Endodermal cell (in vitro differentiated cells): ENCODE measurements at regions not wholly inside any gene's neighbourhood (a gene's known extent, or its start where the extent isn't known, plus 50 kb on each side); places are given as distances from the start of the nearest gene placed in this dataset.

Source experiments
- DNase-seq: peaks from one replicate; pipeline ENCODE4 v3.0.0-alpha.2; 2017
- H3K27ac ChIP-seq: 2 replicates; pipeline ENCODE4 v1.5.1; 2013; ENCODE audit warnings: mild to moderate bottlenecking, low read depth, low read length, moderate library complexity
- H3K27me3 ChIP-seq: 2 replicates; pipeline ENCODE4 v1.6.1; 2013; ENCODE audit warnings: mild to moderate bottlenecking, low read length, moderate library complexity; ENCODE audit not compliant: insufficient read depth, control insufficient read depth, poor library complexity, severe bottlenecking
- H3K36me3 ChIP-seq: 2 replicates; pipeline ENCODE4 v1.7.0; 2013; ENCODE audit warnings: mild to moderate bottlenecking, low read length, moderate library complexity; ENCODE audit not compliant: control insufficient read depth, insufficient read depth
- H3K4me1 ChIP-seq: one replicate; pipeline ENCODE4 v1.7.0; 2013; ENCODE audit warnings: low read length; ENCODE audit not compliant: control insufficient read depth, insufficient read depth
- H3K4me3 ChIP-seq: 2 replicates; pipeline ENCODE4 v1.5.1; 2013; ENCODE audit warnings: mild to moderate bottlenecking, low read length, moderate library complexity
- H3K9ac ChIP-seq: 2 replicates; pipeline ENCODE4 v1.6.1; 2013; ENCODE audit warnings: mild to moderate bottlenecking, low read length, moderate library complexity; ENCODE audit not compliant: poor library complexity, severe bottlenecking; ENCODE audit errors: extremely low read depth
- H3K9me3 ChIP-seq: 2 replicates; pipeline ENCODE4 v1.6.1; 2013; ENCODE audit warnings: mild to moderate bottlenecking, low read length, moderate library complexity; ENCODE audit not compliant: control insufficient read depth
- H3K27ac Mint-ChIP-seq: 2 replicates; pipeline ENCODE4 v1.8.0; 2020; ENCODE audit warnings: mixed read lengths
- H3K27me3 Mint-ChIP-seq: 2 replicates; pipeline ENCODE4 v1.8.0; 2021; ENCODE audit warnings: mild to moderate bottlenecking, mixed read lengths; ENCODE audit not compliant: insufficient read depth
- H3K36me3 Mint-ChIP-seq: 2 replicates; pipeline ENCODE4 v1.8.0; 2020; ENCODE audit warnings: low read depth, mixed read lengths
- H3K4me1 Mint-ChIP-seq: 2 replicates; pipeline ENCODE4 v1.8.0; 2020; ENCODE audit warnings: mixed read lengths
- H3K4me3 Mint-ChIP-seq: 2 replicates; pipeline ENCODE4 v1.8.0; 2020; ENCODE audit warnings: mild to moderate bottlenecking, moderate library complexity, mixed read lengths
- H3K9me3 Mint-ChIP-seq: 2 replicates; pipeline ENCODE4 v1.8.0; 2020; ENCODE audit warnings: mild to moderate bottlenecking, mixed read lengths
- WGBS, 2 experiments: methylation state at CpG; one replicate each; pipeline versions ENCODE4 v1.1.5 to v1.1.7; 2013; ENCODE audit warnings: missing lambda C conversion rate in 2 of 2, mixed read lengths in 1 of 2; ENCODE audit not compliant: insufficient coverage in 1 of 2, insufficient read length in 1 of 2; 5-methylcytosine and 5-hydroxymethylcytosine counted together
- TF ChIP-seq, protein P1 (sequence below): fragments of 200-600 bp; sonication (generic); conservative IDR thresholded peaks from 2 replicates; pipeline ENCODE4 v1.5.0; 2021; ENCODE audit warnings: antibody characterized with exemption, mild to moderate bottlenecking

DNA sequence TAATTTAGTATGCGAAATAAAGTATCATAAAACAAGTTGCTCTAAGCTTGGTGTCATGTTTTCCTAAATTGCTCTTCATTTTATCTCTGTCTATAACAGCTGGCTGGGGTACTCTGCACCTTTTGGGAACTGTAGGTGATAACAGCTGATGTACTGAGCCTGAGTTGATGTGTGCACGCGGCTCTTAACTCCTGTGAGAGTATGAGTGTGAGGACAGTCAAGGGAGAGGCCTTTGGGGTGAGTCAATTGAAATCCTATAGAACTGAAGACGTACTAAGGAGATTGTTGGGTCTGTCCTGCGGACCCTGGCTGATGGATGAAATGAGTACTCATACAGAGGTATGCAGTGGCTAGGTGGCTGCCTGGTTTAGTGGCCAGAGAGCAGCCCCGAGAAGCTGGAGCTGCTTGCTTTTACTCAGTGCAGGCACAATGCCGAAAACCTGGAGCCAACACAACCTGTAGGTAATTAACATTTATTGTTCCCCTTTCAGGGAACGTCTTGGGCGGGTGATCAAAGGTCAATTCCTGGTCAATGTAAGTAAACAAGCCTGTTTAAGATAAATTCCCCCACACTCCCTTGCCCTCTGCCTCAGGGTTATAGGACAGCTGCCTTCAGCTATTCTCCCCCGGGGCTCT is 188.5 kb downstream of the PRDM2 start:
- TF ChIP-seq, protein P1, sequence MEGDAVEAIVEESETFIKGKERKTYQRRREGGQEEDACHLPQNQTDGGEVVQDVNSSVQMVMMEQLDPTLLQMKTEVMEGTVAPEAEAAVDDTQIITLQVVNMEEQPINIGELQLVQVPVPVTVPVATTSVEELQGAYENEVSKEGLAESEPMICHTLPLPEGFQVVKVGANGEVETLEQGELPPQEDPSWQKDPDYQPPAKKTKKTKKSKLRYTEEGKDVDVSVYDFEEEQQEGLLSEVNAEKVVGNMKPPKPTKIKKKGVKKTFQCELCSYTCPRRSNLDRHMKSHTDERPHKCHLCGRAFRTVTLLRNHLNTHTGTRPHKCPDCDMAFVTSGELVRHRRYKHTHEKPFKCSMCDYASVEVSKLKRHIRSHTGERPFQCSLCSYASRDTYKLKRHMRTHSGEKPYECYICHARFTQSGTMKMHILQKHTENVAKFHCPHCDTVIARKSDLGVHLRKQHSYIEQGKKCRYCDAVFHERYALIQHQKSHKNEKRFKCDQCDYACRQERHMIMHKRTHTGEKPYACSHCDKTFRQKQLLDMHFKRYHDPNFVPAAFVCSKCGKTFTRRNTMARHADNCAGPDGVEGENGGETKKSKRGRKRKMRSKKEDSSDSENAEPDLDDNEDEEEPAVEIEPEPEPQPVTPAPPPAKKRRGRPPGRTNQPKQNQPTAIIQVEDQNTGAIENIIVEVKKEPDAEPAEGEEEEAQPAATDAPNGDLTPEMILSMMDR: no peak
- no peak overlapping the region for H3K27ac ChIP-seq
- peaks cover 89% of the 10 kb centered on the region for H3K27me3 ChIP-seq
- H3K9me3 ChIP-seq: peaks cover 7% of the 10 kb centered on the region
- H3K36me3 ChIP-seq: no peaks in the 10 kb centered on the region
- H3K9ac ChIP-seq: no peak overlapping the region
- Mint-ChIP-seq H3K36me3 (no peaks in the 10 kb centered on the region), H3K4me1 (peaks cover 8% of the 10 kb centered on the region), H3K4me3 (no peak overlapping the region), H3K27me3 (peaks cover 32% of the 10 kb centered on the region), H3K9me3 (peaks cover 3% of the 10 kb centered on the region), H3K27ac (no peak overlapping the region)
- peak; percentile 30 for DNase-seq
- WGBS, 2 experiments: 64 to 73% methylated on average over 7 to 10 of the region's 10 CpGs
- peaks cover 6% of the 10 kb centered on the region for H3K4me1 ChIP-seq
- no peak overlapping the region for H3K4me3 ChIP-seq

DNA sequence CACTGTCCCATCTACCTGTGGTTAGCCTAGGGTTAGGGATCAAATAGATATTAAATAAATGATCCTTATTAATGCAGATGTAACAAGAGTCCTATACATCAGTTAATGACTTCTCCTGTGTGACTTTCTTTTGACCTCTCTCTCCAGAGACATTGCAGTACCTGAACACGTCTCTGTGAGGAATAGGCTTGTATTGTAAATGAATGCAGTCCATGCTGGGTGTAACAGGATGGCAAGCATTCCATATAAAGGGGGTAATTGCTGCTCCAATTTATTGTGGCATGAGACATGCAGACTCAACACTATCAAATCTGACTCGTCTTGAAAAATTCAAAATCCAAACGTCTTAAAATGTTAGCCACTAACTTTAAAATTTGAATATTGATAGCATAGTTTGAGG is 189.5 kb downstream of the PRDM2 start:
- H3K27ac Mint-ChIP-seq: no peak overlapping the region
- Histone ChIP-seq H3K4me1 (peaks cover 6% of the 10 kb centered on the region), H3K36me3 (no peaks in the 10 kb centered on the region), H3K27me3 (peaks cover 89% of the 10 kb centered on the region), H3K27ac (no peak overlapping the region), H3K9me3 (peaks cover 7% of the 10 kb centered on the region), H3K9ac (no peak overlapping the region), H3K4me3 (no peak overlapping the region)
- 74 to 92% methylated on average over 2 to 3 of the region's 3 CpGs for whole genome bisulfite sequencing, 2 experiments
- peaks cover 32% of the 10 kb centered on the region for H3K27me3 Mint-ChIP-seq
- no peak for DNase-seq
- TF ChIP-seq, protein P1: no peak
- no peaks in the 10 kb centered on the region for H3K36me3 Mint-ChIP-seq
- no peak overlapping the region for H3K4me3 Mint-ChIP-seq
- peaks cover 9% of the 10 kb centered on the region for H3K4me1 Mint-ChIP-seq
- H3K9me3 Mint-ChIP-seq: peaks cover 3% of the 10 kb centered on the region

DNA sequence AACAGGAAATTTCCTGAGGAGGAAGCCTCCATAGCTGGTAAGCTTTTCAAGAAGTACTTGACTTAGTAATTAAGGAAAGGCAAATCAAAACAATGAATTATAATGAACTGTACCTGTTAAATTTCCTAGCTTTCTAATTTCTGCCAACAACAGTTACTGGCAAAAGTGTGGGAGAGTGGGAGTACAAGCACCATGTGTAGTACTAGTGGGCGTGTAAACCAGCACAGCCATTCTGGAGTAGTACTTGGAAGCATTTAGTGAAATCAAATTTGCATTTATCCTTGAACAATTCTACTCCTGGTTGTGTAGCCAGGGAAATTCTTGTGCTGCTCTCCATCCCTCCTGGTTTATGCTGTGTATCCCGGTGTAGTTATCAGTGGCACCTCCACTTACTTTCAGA is 190.8 kb downstream of the PRDM2 start:
- Mint-ChIP-seq H3K36me3 (no peaks in the 10 kb centered on the region), H3K27ac (no peak overlapping the region), H3K27me3 (peaks cover 33% of the 10 kb centered on the region), H3K4me1 (peaks cover 9% of the 10 kb centered on the region), H3K4me3 (no peak overlapping the region), H3K9me3 (peaks cover 3% of the 10 kb centered on the region)
- Histone ChIP-seq H3K9ac (no peak overlapping the region), H3K4me3 (no peak overlapping the region), H3K27me3 (peaks cover 89% of the 10 kb centered on the region), H3K4me1 (peaks cover 6% of the 10 kb centered on the region), H3K36me3 (no peaks in the 10 kb centered on the region), H3K9me3 (peaks cover 7% of the 10 kb centered on the region), H3K27ac (no peak overlapping the region)
- no peak for DNase-seq
- 83 to 93% methylated on average over 2 of the region's 2 CpGs for WGBS, 2 experiments
- TF ChIP-seq, protein P1: no peak
